IMR-90 (cell line): ENCODE measurements at regions not wholly inside any gene's neighbourhood (a gene's known extent, or its start where the extent isn't known, plus 50 kb on each side); places are given as distances from the start of the nearest gene placed in this dataset.

Experiments used
- ATAC-seq: fragments of 200-7000 bp; cut with Tn5 transposase; 2 replicates; pipeline ENCODE4 v1.9.1; 2020; ENCODE audit warnings: low read depth, mild to moderate bottlenecking, moderate library complexity
- BruUV-seq: library from RNA; stranded (reverse); fragments of 400-500 nt; replicated peaks from 2 replicates; lab custom pipeline; 2021; lab: Mats Ljungman, UMichigan
- CTCF ChIA-PET: fragments of 300-600 bp; formaldehyde crosslinking; extraction: SDS; loops from one replicate; lab custom pipeline; 2021; ENCODE audit warnings: antibody characterized with exemption; lab: Yijun Ruan, JAX
- POLR2A ChIA-PET: fragments of 300-600 bp; sonication (Branson Sonifier 250); formaldehyde crosslinking; loops from one replicate; lab custom pipeline; 2022; ENCODE audit warnings: antibody characterized with exemption; ENCODE audit not compliant: unreplicated experiment; lab: Charles Lee
- DNase-seq: peaks from one replicate; pipeline ENCODE4 v3.0.0; 2013
- H2AFZ ChIP-seq: replicated peaks from 2 replicates; pipeline ENCODE3; 2013; ENCODE audit warnings: low read length, mild to moderate bottlenecking; ENCODE audit not compliant: poor library complexity
- H2AK5ac ChIP-seq: 2 replicates; pipeline ENCODE4 v1.6.1; 2013; ENCODE audit warnings: low read depth, low read length, inconsistent platforms
- H2AK9ac ChIP-seq: replicated peaks from 2 replicates; pipeline ENCODE3; 2013; ENCODE audit warnings: mild to moderate bottlenecking, low read depth, low read length, moderate library complexity; ENCODE audit not compliant: poor library complexity
- H2BK120ac ChIP-seq: 2 replicates; pipeline ENCODE4 v1.6.1; 2013; ENCODE audit warnings: low read depth, low read length, inconsistent platforms
- H2BK15ac ChIP-seq: 3 replicates; pipeline ENCODE4 v1.6.1; 2013; ENCODE audit warnings: low read depth, low read length, inconsistent platforms
- H2BK20ac ChIP-seq: 2 replicates; pipeline ENCODE4 v1.6.1; 2013; ENCODE audit warnings: low read depth, mild to moderate bottlenecking, inconsistent platforms, low read length, moderate library complexity
- H2BK5ac ChIP-seq: 2 replicates; pipeline ENCODE4 v1.6.1; 2013; ENCODE audit warnings: mild to moderate bottlenecking, low read depth, low read length, inconsistent platforms; ENCODE audit not compliant: poor library complexity, severe bottlenecking
- H3K14ac ChIP-seq: replicated peaks from 2 replicates; pipeline ENCODE4 v1.6.1; 2013; ENCODE audit warnings: low read depth, low read length, inconsistent platforms
- H3K18ac ChIP-seq: 2 replicates; pipeline ENCODE4 v1.6.1; 2013; ENCODE audit warnings: low read depth, low read length, control low read depth
- H3K23ac ChIP-seq: 2 replicates; pipeline ENCODE4 v1.6.1; 2013; ENCODE audit warnings: low read depth, low read length, inconsistent platforms
- H3K27ac ChIP-seq: 2 replicates; pipeline ENCODE4 v1.5.1; 2013; ENCODE audit warnings: mild to moderate bottlenecking, control low read depth, low read length; ENCODE audit not compliant: insufficient read depth
- H3K27me3 ChIP-seq: 2 replicates; pipeline ENCODE4 v1.6.1; 2013; ENCODE audit warnings: low read length; ENCODE audit not compliant: control insufficient read depth, insufficient read depth
- H3K36me3 ChIP-seq: 2 replicates; pipeline ENCODE4 v1.6.1; 2013; ENCODE audit warnings: low read length, mixed read lengths; ENCODE audit not compliant: control insufficient read depth, insufficient read depth
- H3K4ac ChIP-seq: 2 replicates; pipeline ENCODE4 v1.6.1; 2013; ENCODE audit warnings: low read depth, low read length, inconsistent platforms
- H3K4me1 ChIP-seq: 2 replicates; pipeline ENCODE4 v1.6.1; 2013; ENCODE audit warnings: low read length, mixed read lengths; ENCODE audit not compliant: control insufficient read depth, insufficient read depth
- H3K4me2 ChIP-seq: 2 replicates; pipeline ENCODE4 v1.6.1; 2013; ENCODE audit warnings: low read depth, mild to moderate bottlenecking, control low read depth, low read length, moderate library complexity
- H3K4me3 ChIP-seq: 2 replicates; pipeline ENCODE4 v1.5.1; 2013; ENCODE audit warnings: low read depth, mild to moderate bottlenecking, control low read depth, low read length, moderate library complexity; ENCODE audit not compliant: insufficient read depth
- H3K56ac ChIP-seq: 2 replicates; pipeline ENCODE4 v1.6.1; 2013; ENCODE audit warnings: low read length, inconsistent platforms; ENCODE audit not compliant: insufficient read depth; ENCODE audit errors: extremely low read depth
- H3K79me1 ChIP-seq, 2 experiments: 2 replicates each; pipeline ENCODE4 v1.6.1; 2013; ENCODE audit warnings: low read length in 2 of 2, inconsistent platforms in 1 of 2, low read depth in 1 of 2
- H3K9ac ChIP-seq: 2 replicates; pipeline ENCODE4 v1.6.1; 2013; ENCODE audit warnings: low read depth, low read length, control low read depth
- H3K9me1 ChIP-seq: 2 replicates; pipeline ENCODE4 v1.6.1; 2013; ENCODE audit warnings: low read length, inconsistent platforms; ENCODE audit not compliant: insufficient read depth
- H3K9me3 ChIP-seq: 2 replicates; pipeline ENCODE4 v1.6.1; 2013; ENCODE audit warnings: low read length; ENCODE audit not compliant: control insufficient read depth, insufficient read depth
- H4K20me1 ChIP-seq: 2 replicates; pipeline ENCODE4 v1.6.1; 2013; ENCODE audit warnings: low read length, inconsistent platforms; ENCODE audit not compliant: insufficient read depth
- H4K5ac ChIP-seq: 2 replicates; pipeline ENCODE4 v1.6.1; 2013; ENCODE audit warnings: mild to moderate bottlenecking, low read depth, low read length, control low read depth
- H4K8ac ChIP-seq, 2 experiments: 2 replicates each; pipeline ENCODE4 v1.6.1; 2013; ENCODE audit warnings: low read depth in 2 of 2, low read length in 2 of 2, control low read depth in 1 of 2, inconsistent platforms in 1 of 2
- H4K91ac ChIP-seq: 2 replicates; pipeline ENCODE4 v1.6.1; 2013; ENCODE audit warnings: low read depth, low read length, inconsistent platforms; ENCODE audit not compliant: insufficient read depth
- CHD1 ChIP-seq: IDR thresholded peaks from 2 replicates; pipeline ENCODE4 v1.6.1; 2012; ENCODE audit warnings: low read depth, low read length, improper control_type of control experiment
- MAZ ChIP-seq: IDR thresholded peaks from 2 replicates; pipeline ENCODE4 v1.6.1; 2012; ENCODE audit warnings: low read depth, mild to moderate bottlenecking, low read length, improper control_type of control experiment, moderate library complexity, borderline replicate concordance
- SMC3 ChIP-seq: fragments of 150-350 bp; IDR thresholded peaks from 2 replicates; pipeline ENCODE4 v1.6.1; 2016; ENCODE audit warnings: low read depth, mild to moderate bottlenecking, antibody characterized with exemption, low read length, moderate library complexity
- WGBS, 2 experiments: methylation state at CpG; one replicate each; pipeline versions ENCODE4 v1.1.5 to v1.1.7; 2013; ENCODE audit warnings: missing lambda C conversion rate in 2 of 2; ENCODE audit not compliant: insufficient read length in 1 of 2; ENCODE audit errors: extremely low coverage in 2 of 2; 5-methylcytosine and 5-hydroxymethylcytosine counted together
- dilution Hi-C: fragments of 300-500 bp; cut with HindIII; formaldehyde crosslinking; loops from one replicate; pipeline ENCODE4 v1.14.3; 2018; ENCODE audit warnings: low sequenced_read_pairs; ENCODE audit not compliant: unreplicated experiment
- in situ Hi-C: fragments of 300-500 bp; cut with MboI; formaldehyde crosslinking; loops from 3 replicates; pipeline ENCODE4 v1.14.3; 2019; ENCODE audit warnings: low sequenced_read_pairs, inconsistent platforms, mixed read lengths
- intact Hi-C: fragments of 100-400 bp; cut with micrococcal nuclease; formaldehyde crosslinking; loops from 2 replicates; pipeline ENCODE4 v1.10.0; 2022
- TF ChIP-seq, protein P1 (sequence below): conservative IDR thresholded peaks from 2 replicates; pipeline ENCODE4 v1.5.1; 2012; ENCODE audit warnings: mild to moderate bottlenecking, low read depth, low read length, improper control_type of control experiment

DNA sequence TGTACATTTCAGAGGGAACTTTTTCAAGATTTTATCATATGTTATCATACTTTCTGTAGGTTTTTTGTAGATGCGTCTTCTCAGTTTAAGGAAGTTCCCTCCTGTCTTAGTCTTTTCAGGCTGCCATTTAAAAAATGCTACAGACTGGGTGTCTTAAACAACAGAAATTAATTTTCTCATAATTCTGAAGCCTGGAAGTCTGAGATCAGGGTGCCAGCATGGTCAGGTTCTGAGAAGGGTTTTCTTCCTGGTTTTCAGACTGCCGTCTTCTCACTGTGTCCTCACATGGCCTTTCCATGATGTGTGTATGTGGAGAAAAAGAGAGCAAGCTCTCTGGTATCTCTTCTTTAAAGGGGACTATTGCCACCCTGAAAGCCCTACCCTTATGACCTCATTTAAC, 189.9 kb upstream of the SOX2 start:
- peaks cover 13% of the 10 kb centered on the region for H3K9me3 ChIP-seq
- TF ChIP-seq, protein P1, sequence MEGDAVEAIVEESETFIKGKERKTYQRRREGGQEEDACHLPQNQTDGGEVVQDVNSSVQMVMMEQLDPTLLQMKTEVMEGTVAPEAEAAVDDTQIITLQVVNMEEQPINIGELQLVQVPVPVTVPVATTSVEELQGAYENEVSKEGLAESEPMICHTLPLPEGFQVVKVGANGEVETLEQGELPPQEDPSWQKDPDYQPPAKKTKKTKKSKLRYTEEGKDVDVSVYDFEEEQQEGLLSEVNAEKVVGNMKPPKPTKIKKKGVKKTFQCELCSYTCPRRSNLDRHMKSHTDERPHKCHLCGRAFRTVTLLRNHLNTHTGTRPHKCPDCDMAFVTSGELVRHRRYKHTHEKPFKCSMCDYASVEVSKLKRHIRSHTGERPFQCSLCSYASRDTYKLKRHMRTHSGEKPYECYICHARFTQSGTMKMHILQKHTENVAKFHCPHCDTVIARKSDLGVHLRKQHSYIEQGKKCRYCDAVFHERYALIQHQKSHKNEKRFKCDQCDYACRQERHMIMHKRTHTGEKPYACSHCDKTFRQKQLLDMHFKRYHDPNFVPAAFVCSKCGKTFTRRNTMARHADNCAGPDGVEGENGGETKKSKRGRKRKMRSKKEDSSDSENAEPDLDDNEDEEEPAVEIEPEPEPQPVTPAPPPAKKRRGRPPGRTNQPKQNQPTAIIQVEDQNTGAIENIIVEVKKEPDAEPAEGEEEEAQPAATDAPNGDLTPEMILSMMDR, result no peak
- TF ChIP-seq MAZ (no peak), SMC3 (no peak), CHD1 (no peak)
- H4K91ac ChIP-seq, result no peak overlapping the region
- H3K4me2 ChIP-seq, result no peak overlapping the region
- no peak overlapping the region for H3K56ac ChIP-seq
- dilution Hi-C loops (no loop called here), intact Hi-C loops (no loop called here), in situ Hi-C loops (no loop called here)
- ChIA-PET POLR2A (no interaction called here), CTCF (no interaction called here)
- H3K27me3 ChIP-seq, result no peaks in the 10 kb centered on the region
- no peaks in the 10 kb centered on the region for H4K20me1 ChIP-seq
- BruUV-seq, result no TSS peak
- no peak overlapping the region for H2AK9ac ChIP-seq
- no peak overlapping the region for H2AFZ ChIP-seq
- no peak overlapping the region for H4K5ac ChIP-seq
- no peaks in the 10 kb centered on the region for H3K79me1 ChIP-seq
- no peaks in the 10 kb centered on the region for H3K4me1 ChIP-seq
- no peak overlapping the region for H2BK20ac ChIP-seq
- no peak overlapping the region for H3K4ac ChIP-seq
- no CpG with 5 or more reads among the region's 2 CpGs for WGBS, 2 experiments
- H4K8ac ChIP-seq, result no peak overlapping the region
- H2BK15ac ChIP-seq, result no peak overlapping the region
- no peak overlapping the region for H2BK120ac ChIP-seq
- no peak overlapping the region for H3K4me3 ChIP-seq
- H3K9me1 ChIP-seq, result no peaks in the 10 kb centered on the region
- H2BK5ac ChIP-seq, result no peak overlapping the region
- H3K36me3 ChIP-seq, result no peaks in the 10 kb centered on the region
- H2AK5ac ChIP-seq, result no peak overlapping the region
- H3K18ac ChIP-seq, result no peak overlapping the region
- H3K9ac ChIP-seq, result no peak overlapping the region
- H3K23ac ChIP-seq, result no peak overlapping the region
- DNase-seq (no peak), ATAC-seq (no peak)
- no peak overlapping the region for H3K27ac ChIP-seq
- no peak overlapping the region for H3K14ac ChIP-seq
